ENCODE measurements at regions not wholly inside any gene's neighbourhood (a gene's known extent, or its start where the extent isn't known, plus 50 kb on each side); places are given as distances from the start of the nearest gene placed in this dataset.

GRCh38 chr12:116461060-116461459, 98.1 kb upstream of the MAP1LC3B2 start:
- TF ChIP-seq CTCF (IDR thresholded peaks at IDR 0.05; ENCODE audit: extremely low read depth in 1 of 2, insufficient read depth in 1 of 2, low read depth in 1 of 2, low read length in 2 of 2) (no peak), MAX (IDR thresholded peaks at IDR 0.05; ENCODE audit: insufficient read depth, insufficient read length) (no peak), POLR2A (IDR thresholded peaks at IDR 0.05; ENCODE audit: low read depth, low read length) (no peak)
